ENCODE measurements at regions not wholly inside any gene's neighbourhood (a gene's known extent, or its start where the extent isn't known, plus 50 kb on each side); places are given as distances from the start of the nearest gene placed in this dataset.

DNA sequence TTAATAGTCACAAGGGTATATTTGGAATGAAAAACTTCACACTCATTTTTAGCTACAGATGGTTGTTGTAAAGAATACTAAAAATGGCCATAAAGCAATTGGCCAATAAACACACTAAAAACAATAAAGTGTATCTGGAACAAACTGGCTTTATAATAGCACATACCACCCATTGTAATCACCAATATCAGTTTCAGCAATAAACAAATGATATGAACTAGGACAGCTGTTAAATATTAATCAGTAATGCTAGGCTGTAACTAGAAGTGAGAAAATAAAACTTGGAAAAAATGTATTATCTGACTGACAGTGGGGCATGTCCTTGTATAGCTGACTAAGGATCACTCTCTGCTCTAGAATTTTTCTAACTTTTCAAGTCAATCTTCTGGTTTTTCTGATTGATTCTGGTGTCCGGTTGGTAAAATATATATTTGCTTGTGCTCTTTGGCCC is 312.5 kb downstream of the RND3 start:
- no peak overlapping the region for H3K4me3 ChIP-seq (ENCODE audit: low read depth in 2 of 2, low read length in 1 of 2)
- no peaks in the 10 kb centered on the region for H3K4me1 ChIP-seq (ENCODE audit: control insufficient read depth in 1 of 2, insufficient read depth in 2 of 2, low read depth in 1 of 2, low read length in 1 of 2)
- TF ChIP-seq EP300 (IDR thresholded peaks at IDR 0.05; ENCODE audit: borderline replicate concordance in 1 of 2, low read depth in 1 of 2, low read length in 1 of 2) (no peak), FOXM1 (IDR thresholded peaks at IDR 0.05; ENCODE audit: low read depth) (no peak), GABPA (IDR thresholded peaks at IDR 0.05; ENCODE audit: low read depth) (no peak), ELF1 (IDR thresholded peaks at IDR 0.05) (no peak), FOSL2 (IDR thresholded peaks at IDR 0.05; ENCODE audit: borderline replicate concordance, low read depth) (no peak), JUND (IDR thresholded peaks at IDR 0.05) (no peak), SMC3 (IDR thresholded peaks at IDR 0.05; ENCODE audit: low read depth, low read length) (no peak), TCF12 (IDR thresholded peaks at IDR 0.05) (no peak), NFIC (IDR thresholded peaks at IDR 0.05; ENCODE audit: borderline replicate concordance) (no peak), SIN3A (IDR thresholded peaks at IDR 0.05; ENCODE audit: borderline replicate concordance, low read depth, low read length) (no peak)
- TF ChIP-seq, protein P1, sequence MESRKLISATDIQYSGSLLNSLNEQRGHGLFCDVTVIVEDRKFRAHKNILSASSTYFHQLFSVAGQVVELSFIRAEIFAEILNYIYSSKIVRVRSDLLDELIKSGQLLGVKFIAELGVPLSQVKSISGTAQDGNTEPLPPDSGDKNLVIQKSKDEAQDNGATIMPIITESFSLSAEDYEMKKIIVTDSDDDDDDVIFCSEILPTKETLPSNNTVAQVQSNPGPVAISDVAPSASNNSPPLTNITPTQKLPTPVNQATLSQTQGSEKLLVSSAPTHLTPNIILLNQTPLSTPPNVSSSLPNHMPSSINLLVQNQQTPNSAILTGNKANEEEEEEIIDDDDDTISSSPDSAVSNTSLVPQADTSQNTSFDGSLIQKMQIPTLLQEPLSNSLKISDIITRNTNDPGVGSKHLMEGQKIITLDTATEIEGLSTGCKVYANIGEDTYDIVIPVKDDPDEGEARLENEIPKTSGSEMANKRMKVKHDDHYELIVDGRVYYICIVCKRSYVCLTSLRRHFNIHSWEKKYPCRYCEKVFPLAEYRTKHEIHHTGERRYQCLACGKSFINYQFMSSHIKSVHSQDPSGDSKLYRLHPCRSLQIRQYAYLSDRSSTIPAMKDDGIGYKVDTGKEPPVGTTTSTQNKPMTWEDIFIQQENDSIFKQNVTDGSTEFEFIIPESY (IDR thresholded peaks at IDR 0.05; ENCODE audit: borderline replicate concordance, low read depth): no peak
- no peaks in the 10 kb centered on the region for H3K36me3 ChIP-seq (replicated peaks in 1 of 2; ENCODE audit: control insufficient read depth in 1 of 2, insufficient read depth in 2 of 2, low read length in 1 of 2)
- H3F3A ChIP-seq (replicated peaks; ENCODE audit: insufficient read depth): peaks cover 8% of the 10 kb centered on the region
- WGBS (ENCODE audit: low lambda C conversion rate): 91% methylated on average over 1 of the region's 1 CpG
- CTCF ChIA-PET: no interaction called here
- H3K79me2 ChIP-seq (ENCODE audit: insufficient read depth): no peaks in the 10 kb centered on the region
- H3K9ac ChIP-seq: no peak overlapping the region
- POLR2A ChIA-PET: no interaction called here
- no peaks in the 10 kb centered on the region for H3K9me3 ChIP-seq
- no peaks in the 10 kb centered on the region for H3K9me2 ChIP-seq
- no peaks in the 10 kb centered on the region for H3K27me3 ChIP-seq (ENCODE audit: insufficient read depth)
- no peak for DNase-seq
- H2AFZ ChIP-seq (ENCODE audit: low read depth): no peak overlapping the region
- no peaks in the 10 kb centered on the region for H4K20me1 ChIP-seq (ENCODE audit: insufficient read depth)
- H3K27ac ChIP-seq (ENCODE audit: low read depth in 2 of 2, low read length in 1 of 2): no peak overlapping the region
- H3K4me2 ChIP-seq: no peak overlapping the region

DNA sequence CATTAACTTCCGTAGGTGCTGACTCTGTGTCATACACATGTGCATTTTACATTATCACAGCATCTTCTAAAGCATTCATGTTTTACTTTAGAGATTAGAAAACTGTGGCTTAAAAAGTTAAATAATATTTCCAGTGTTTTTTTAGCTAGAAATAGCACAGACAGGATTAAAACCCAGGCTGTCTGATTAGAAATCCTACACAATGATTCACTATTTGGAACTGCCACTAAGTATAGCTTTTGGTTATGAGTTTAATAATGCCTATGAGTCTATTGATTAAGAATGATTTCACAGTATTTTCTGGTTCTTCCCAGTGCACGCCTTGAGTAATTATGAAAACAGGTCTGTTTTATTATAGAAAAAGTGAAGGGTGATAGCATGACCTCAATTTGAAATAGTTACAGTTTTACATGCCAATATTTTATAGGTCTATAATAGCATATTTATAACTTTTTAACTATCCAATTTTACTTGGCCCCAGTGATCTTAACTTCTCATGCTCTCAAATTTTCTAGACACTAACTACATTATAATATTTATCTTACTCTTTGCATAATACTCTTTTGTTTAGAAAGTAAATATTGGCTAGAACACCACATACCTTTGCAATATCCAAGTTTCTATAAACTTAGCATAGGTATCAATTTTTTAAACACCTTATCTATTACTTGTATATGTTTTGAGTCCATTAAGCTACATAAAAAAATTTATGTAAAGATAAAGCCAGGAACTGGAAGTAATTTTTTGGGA is 313.2 kb downstream of the RND3 start:
- H3K4me2 ChIP-seq: no peak overlapping the region
- H3K9ac ChIP-seq: no peak overlapping the region
- H3K27me3 ChIP-seq (ENCODE audit: insufficient read depth): no peaks in the 10 kb centered on the region
- H2AFZ ChIP-seq (ENCODE audit: low read depth): no peak overlapping the region
- H3K9me3 ChIP-seq: no peaks in the 10 kb centered on the region
- 85% methylated on average over 2 of the region's 2 CpGs for whole genome bisulfite sequencing (ENCODE audit: low lambda C conversion rate)
- H4K20me1 ChIP-seq (ENCODE audit: insufficient read depth): no peaks in the 10 kb centered on the region
- no peak for DNase-seq
- peaks cover 8% of the 10 kb centered on the region for H3F3A ChIP-seq (replicated peaks; ENCODE audit: insufficient read depth)
- H3K4me1 ChIP-seq (ENCODE audit: control insufficient read depth in 1 of 2, insufficient read depth in 2 of 2, low read depth in 1 of 2, low read length in 1 of 2): no peaks in the 10 kb centered on the region
- ChIA-PET POLR2A (no interaction called here), CTCF (no interaction called here)
- H3K36me3 ChIP-seq (replicated peaks in 1 of 2; ENCODE audit: control insufficient read depth in 1 of 2, insufficient read depth in 2 of 2, low read length in 1 of 2): no peaks in the 10 kb centered on the region
- H3K4me3 ChIP-seq (ENCODE audit: low read depth in 2 of 2, low read length in 1 of 2): no peak overlapping the region
- H3K27ac ChIP-seq (ENCODE audit: low read depth in 2 of 2, low read length in 1 of 2): no peak overlapping the region
- TF ChIP-seq, protein P2, sequence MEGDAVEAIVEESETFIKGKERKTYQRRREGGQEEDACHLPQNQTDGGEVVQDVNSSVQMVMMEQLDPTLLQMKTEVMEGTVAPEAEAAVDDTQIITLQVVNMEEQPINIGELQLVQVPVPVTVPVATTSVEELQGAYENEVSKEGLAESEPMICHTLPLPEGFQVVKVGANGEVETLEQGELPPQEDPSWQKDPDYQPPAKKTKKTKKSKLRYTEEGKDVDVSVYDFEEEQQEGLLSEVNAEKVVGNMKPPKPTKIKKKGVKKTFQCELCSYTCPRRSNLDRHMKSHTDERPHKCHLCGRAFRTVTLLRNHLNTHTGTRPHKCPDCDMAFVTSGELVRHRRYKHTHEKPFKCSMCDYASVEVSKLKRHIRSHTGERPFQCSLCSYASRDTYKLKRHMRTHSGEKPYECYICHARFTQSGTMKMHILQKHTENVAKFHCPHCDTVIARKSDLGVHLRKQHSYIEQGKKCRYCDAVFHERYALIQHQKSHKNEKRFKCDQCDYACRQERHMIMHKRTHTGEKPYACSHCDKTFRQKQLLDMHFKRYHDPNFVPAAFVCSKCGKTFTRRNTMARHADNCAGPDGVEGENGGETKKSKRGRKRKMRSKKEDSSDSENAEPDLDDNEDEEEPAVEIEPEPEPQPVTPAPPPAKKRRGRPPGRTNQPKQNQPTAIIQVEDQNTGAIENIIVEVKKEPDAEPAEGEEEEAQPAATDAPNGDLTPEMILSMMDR (IDR thresholded peaks at IDR 0.05): no peak
- TF ChIP-seq FOXJ3 (CRISPR knock-in tag; IDR thresholded peaks at IDR 0.05) (no peak), GATA2 (CRISPR knock-in tag; IDR thresholded peaks at IDR 0.05) (no peak), EP300 (IDR thresholded peaks at IDR 0.05; ENCODE audit: borderline replicate concordance in 1 of 2, low read depth in 1 of 2, low read length in 1 of 2) (no peak)
- TF ChIP-seq, protein P3, sequence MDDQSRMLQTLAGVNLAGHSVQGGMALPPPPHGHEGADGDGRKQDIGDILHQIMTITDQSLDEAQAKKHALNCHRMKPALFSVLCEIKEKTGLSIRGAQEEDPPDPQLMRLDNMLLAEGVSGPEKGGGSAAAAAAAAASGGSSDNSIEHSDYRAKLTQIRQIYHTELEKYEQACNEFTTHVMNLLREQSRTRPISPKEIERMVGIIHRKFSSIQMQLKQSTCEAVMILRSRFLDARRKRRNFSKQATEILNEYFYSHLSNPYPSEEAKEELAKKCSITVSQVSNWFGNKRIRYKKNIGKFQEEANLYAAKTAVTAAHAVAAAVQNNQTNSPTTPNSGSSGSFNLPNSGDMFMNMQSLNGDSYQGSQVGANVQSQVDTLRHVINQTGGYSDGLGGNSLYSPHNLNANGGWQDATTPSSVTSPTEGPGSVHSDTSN (IDR thresholded peaks at IDR 0.05): no peak
- no peaks in the 10 kb centered on the region for H3K9me2 ChIP-seq
- H3K79me2 ChIP-seq (ENCODE audit: insufficient read depth): no peaks in the 10 kb centered on the region
